K562 (cell line): ENCODE measurements at regions not wholly inside any gene's neighbourhood (a gene's known extent, or its start where the extent isn't known, plus 50 kb on each side); places are given as distances from the start of the nearest gene placed in this dataset.

Source experiments
- ATAC-seq: fragments of 200-7000 bp; cut with Tn5 transposase; 3 replicates; pipeline ENCODE4 v1.9.1; 2020; ENCODE audit warnings: moderate library complexity
- BruUV-seq: library from RNA; stranded (reverse); fragments of 400-500 nt; replicated peaks from 2 replicates; lab custom pipeline; 2021; lab: Mats Ljungman, UMichigan
- CTCF ChIA-PET: fragments of 300-600 bp; formaldehyde crosslinking; extraction: SDS; loops from one replicate; lab custom pipeline; 2021; ENCODE audit warnings: low intra/inter-chr PET ratio; lab: Yijun Ruan, JAX
- POLR2A ChIA-PET: fragments of 300-600, 350-650 bp; sonication (Branson Sonifier 250); formaldehyde crosslinking; extraction: SDS; loops from one replicate; lab custom pipeline; 2021; ENCODE audit warnings: antibody characterized with exemption, inconsistent platforms; lab: Yijun Ruan, JAX
- DNase-seq, 4 experiments: peaks; one replicate each; pipeline versions ENCODE4 v3.0.0 to v3.0.0-alpha.2; 2011 to 2018; ENCODE audit warnings: low spot score in 3 of 4, mixed read lengths in 3 of 4; ENCODE audit errors: extremely low read depth in 1 of 4
- FAIRE-seq: peaks from 2 replicates; lab custom pipeline; 2011; peaks lifted over from hg19 to GRCh38; lab: Jason Lieb, UNC
- H2AFZ ChIP-seq: 2 replicates; pipeline ENCODE4 v1.6.0; 2011; ENCODE audit warnings: low read depth, low read length, control low read depth, inconsistent platforms
- H3K27ac ChIP-seq: fragments of 200-600 bp; 3 replicates; pipeline ENCODE4 v1.8.0; 2011; ENCODE audit warnings: low read depth, mild to moderate bottlenecking, control low read depth, inconsistent platforms, low read length, moderate library complexity, mixed read lengths; ENCODE audit errors: extremely low read depth
- H3K27me3 ChIP-seq, 2 experiments: fragments of 300-600 bp in 1 of 2; 2 replicates in 1 of 2; 3 replicates in 1 of 2; pipeline versions ENCODE4 v1.6.0 to v1.8.0; 2011; ENCODE audit warnings: inconsistent platforms in 2 of 2, low read length in 2 of 2, mild to moderate bottlenecking in 1 of 2, mixed read lengths in 1 of 2, moderate library complexity in 1 of 2; ENCODE audit not compliant: control insufficient read depth in 2 of 2, insufficient read depth in 2 of 2
- H3K36me3 ChIP-seq: fragments of 300-600 bp; 3 replicates; pipeline ENCODE4 v1.8.0; 2011; ENCODE audit warnings: mild to moderate bottlenecking, low read length, inconsistent platforms; ENCODE audit not compliant: control insufficient read depth, insufficient read depth
- H3K4me1 ChIP-seq, 2 experiments: fragments of 200-600 bp in 1 of 2; replicated peaks in 1 of 2; 2 replicates in 1 of 2; 3 replicates in 1 of 2; pipeline versions ENCODE4 v1.5.1 to v1.8.0; 2011; ENCODE audit warnings: inconsistent platforms in 2 of 2, low read length in 2 of 2, mild to moderate bottlenecking in 1 of 2, mixed read lengths in 1 of 2, moderate library complexity in 1 of 2; ENCODE audit not compliant: control insufficient read depth in 2 of 2, insufficient read depth in 2 of 2
- H3K4me2 ChIP-seq: 2 replicates; pipeline ENCODE4 v1.6.1; 2011; ENCODE audit warnings: low read length, control low read depth, inconsistent platforms, mixed read lengths; ENCODE audit not compliant: insufficient read depth
- H3K4me3 ChIP-seq: fragments of 200-600 bp; sonication (generic), shearing (Covaris generic); 2 replicates; pipeline ENCODE4 v1.5.1; 2016; ENCODE audit warnings: control low read depth, inconsistent platforms
- H3K79me2 ChIP-seq: fragments of 200-600 bp; 3 replicates; pipeline ENCODE4 v1.8.0; 2011; ENCODE audit warnings: low read length, inconsistent platforms; ENCODE audit not compliant: control insufficient read depth, insufficient read depth
- H3K9ac ChIP-seq, 2 experiments: 2 replicates each; pipeline versions ENCODE4 v1.6.0 to v1.6.1; 2011; ENCODE audit warnings: low read depth in 2 of 2, low read length in 2 of 2, control low read depth in 1 of 2, inconsistent platforms in 1 of 2, mild to moderate bottlenecking in 1 of 2, mixed read lengths in 1 of 2; ENCODE audit not compliant: insufficient read depth in 1 of 2
- H3K9me1 ChIP-seq: one replicate; pipeline ENCODE4 v1.6.0; 2011; ENCODE audit warnings: inconsistent platforms, mild to moderate bottlenecking, low read length, moderate library complexity; ENCODE audit not compliant: control insufficient read depth, insufficient read depth
- H3K9me3 ChIP-seq: replicated peaks from 2 replicates; pipeline ENCODE4 v1.5.1; 2011; ENCODE audit warnings: low read depth, low read length, inconsistent platforms; ENCODE audit not compliant: control insufficient read depth, insufficient read depth
- H4K20me1 ChIP-seq: replicated peaks from 2 replicates; pipeline ENCODE4 v1.6.1; 2011; ENCODE audit warnings: low read length, inconsistent platforms, mixed read lengths; ENCODE audit not compliant: control insufficient read depth, insufficient read depth
- BHLHE40 ChIP-seq: IDR thresholded peaks from 2 replicates; pipeline ENCODE4 v1.6.1; 2011; ENCODE audit warnings: low read length, improper control_type of control experiment
- CBFA2T2 ChIP-seq: fragments of 450-650 bp; conservative IDR thresholded peaks from 2 replicates; pipeline ENCODE4 v1.6.1; 2017; ENCODE audit warnings: mild to moderate bottlenecking
- CBFA2T3 ChIP-seq: fragments of 450-650 bp; IDR thresholded peaks from 2 replicates; pipeline ENCODE4 v1.6.1; 2017
- EGR1 ChIP-seq: fragments of 450-650 bp; conservative IDR thresholded peaks from 2 replicates; pipeline ENCODE4 v1.6.1; 2017; ENCODE audit warnings: mild to moderate bottlenecking
- ERF ChIP-seq: fragments of 450-650 bp; formaldehyde crosslinking; IDR thresholded peaks from 2 replicates; pipeline ENCODE4 v1.4.0; 2020; ENCODE audit warnings: mild to moderate bottlenecking, mixed read lengths
- ETV5 ChIP-seq: sonication (generic); formaldehyde crosslinking; IDR thresholded peaks from 2 replicates; pipeline ENCODE4 v1.4.0; 2020; ENCODE audit warnings: low read depth, mild to moderate bottlenecking, missing genetic modification reagents
- FOSL1 ChIP-seq: fragments of 200-800 bp; sonication (Bioruptor generic); conservative IDR thresholded peaks from 2 replicates; pipeline ENCODE4 v1.6.1; 2016; ENCODE audit warnings: missing genetic modification characterization, missing compliant biosample characterization
- HCFC1 ChIP-seq: IDR thresholded peaks from 2 replicates; pipeline ENCODE4 v1.6.1; 2012; ENCODE audit warnings: low read depth, low read length, improper control_type of control experiment
- IFI16 ChIP-seq: fragments of 250-450 bp; sonication (Bioruptor Pico); IDR thresholded peaks from 2 replicates; pipeline ENCODE4 v2.1.2; 2022; ENCODE audit warnings: mild to moderate bottlenecking, inconsistent platforms
- KDM1A ChIP-seq, 2 experiments: fragments of 450-650 bp; IDR thresholded peaks; 2 replicates each; pipeline ENCODE4 v1.6.1; 2016; ENCODE audit warnings: mild to moderate bottlenecking in 2 of 2
- KDM4B ChIP-seq, 2 experiments: fragments of 450-650 bp in 1 of 2; sonication (generic) in 1 of 2; IDR thresholded peaks; 2 replicates each; pipeline ENCODE4 v1.6.1; 2016 to 2017; ENCODE audit warnings: borderline replicate concordance in 2 of 2, antibody characterized with exemption in 1 of 2, low read depth in 1 of 2, mild to moderate bottlenecking in 1 of 2
- KHSRP ChIP-seq: fragments of 450-650 bp; IDR thresholded peaks from 2 replicates; pipeline ENCODE4 v1.6.1; 2017
- L3MBTL2 ChIP-seq: fragments of 450-650 bp; IDR thresholded peaks from 2 replicates; pipeline ENCODE4 v1.6.1; 2016; ENCODE audit warnings: mild to moderate bottlenecking, moderate library complexity
- MTA1 ChIP-seq: fragments of 450-650 bp; IDR thresholded peaks from 2 replicates; pipeline ENCODE4 v1.6.1; 2017; ENCODE audit warnings: borderline replicate concordance
- PHF21A ChIP-seq: fragments of 450-650 bp; IDR thresholded peaks from 2 replicates; pipeline ENCODE4 v1.6.1; 2017; ENCODE audit warnings: low read depth, borderline replicate concordance
- PHTF2 ChIP-seq: fragments of 250-450 bp; sonication (Bioruptor Pico); IDR thresholded peaks from 2 replicates; pipeline ENCODE4 v1.5.0; 2021; ENCODE audit warnings: mild to moderate bottlenecking
- SIRT6 ChIP-seq: IDR thresholded peaks from one replicate; pipeline ENCODE4 v1.6.1; 2012; ENCODE audit warnings: low read depth, mild to moderate bottlenecking, control low read depth, inconsistent platforms, low read length, moderate library complexity
- ZNF133 ChIP-seq: fragments of 250-450 bp; sonication (Bioruptor Pico); IDR thresholded peaks from 2 replicates; pipeline ENCODE4 v1.4.0; 2020; ENCODE audit warnings: mild to moderate bottlenecking
- ZNF324 ChIP-seq: fragments of 250-450 bp; sonication (Bioruptor Pico); IDR thresholded peaks from 2 replicates; pipeline ENCODE4 v1.4.0; 2020; ENCODE audit warnings: mild to moderate bottlenecking
- WGBS: fragments of 100-300 bp; shearing (Covaris generic); methylation state at CpG from one replicate; pipeline ENCODE4 v1.1.6; 2016; ENCODE audit warnings: low coverage, mixed read lengths; ENCODE audit not compliant: insufficient coverage; ENCODE audit errors: missing lambda C conversion rate; 5-methylcytosine and 5-hydroxymethylcytosine counted together
- in situ Hi-C: fragments of 300-500 bp; cut with MboI; formaldehyde crosslinking; loops from 4 replicates; pipeline ENCODE4 v1.15.0; 2018; ENCODE audit warnings: inconsistent platforms, mixed read lengths
- intact Hi-C: fragments of 100-400 bp; cut with micrococcal nuclease; formaldehyde crosslinking; loops from 2 replicates; pipeline ENCODE4 v1.14.2; 2022
- TF ChIP-seq, protein P1 (sequence below): fragments of 250-450 bp; sonication (Bioruptor Pico); IDR thresholded peaks from 2 replicates; pipeline ENCODE4 v1.9.0; 2021; ENCODE audit warnings: mild to moderate bottlenecking, inconsistent platforms

DNA sequence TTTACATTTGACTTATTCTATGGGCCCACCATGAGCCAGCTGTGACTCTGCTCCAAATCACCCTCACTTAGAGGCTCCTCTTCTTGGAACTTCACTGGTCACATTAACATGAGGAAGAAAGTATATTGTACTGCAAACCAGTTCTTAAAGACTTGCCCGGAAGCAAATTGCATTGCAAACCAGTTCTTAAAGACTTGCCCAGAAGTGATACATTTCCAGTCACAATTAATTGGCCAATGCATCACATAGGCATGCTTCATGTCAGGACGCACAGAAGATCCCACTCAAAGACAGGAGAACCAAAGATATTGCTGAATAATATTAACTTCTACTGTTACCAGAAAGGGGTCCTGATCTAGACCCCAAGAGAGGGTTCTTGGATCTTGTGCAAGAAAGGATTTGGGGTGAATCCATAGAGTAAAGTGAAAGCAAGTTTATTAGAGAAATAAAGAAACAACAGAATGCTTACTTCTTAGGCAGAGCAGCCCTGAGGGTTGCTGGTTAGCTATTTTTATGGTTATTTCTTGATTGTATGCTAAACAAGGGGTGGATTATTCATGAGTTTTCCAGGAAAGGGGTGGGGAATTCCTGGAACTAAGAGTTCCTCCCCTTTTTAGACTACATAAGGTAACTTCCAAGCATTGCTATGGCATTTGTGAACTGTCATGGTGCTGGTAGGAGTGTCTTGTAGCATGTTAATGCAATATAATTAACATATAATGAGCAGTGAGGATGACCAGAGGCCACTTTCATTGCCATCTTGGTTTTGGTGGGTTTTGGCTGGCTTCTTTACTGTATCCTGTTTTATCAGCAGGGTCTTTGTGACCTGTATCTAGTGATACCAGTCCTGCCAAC lies 54.6 kb upstream of the HCCS start (continued):
- no peak for TF ChIP-seq ERF
- TF ChIP-seq IFI16 (CRISPR knock-in tag) = no peak
- no peak for TF ChIP-seq ZNF133
- no peak for TF ChIP-seq ZNF324

DNA sequence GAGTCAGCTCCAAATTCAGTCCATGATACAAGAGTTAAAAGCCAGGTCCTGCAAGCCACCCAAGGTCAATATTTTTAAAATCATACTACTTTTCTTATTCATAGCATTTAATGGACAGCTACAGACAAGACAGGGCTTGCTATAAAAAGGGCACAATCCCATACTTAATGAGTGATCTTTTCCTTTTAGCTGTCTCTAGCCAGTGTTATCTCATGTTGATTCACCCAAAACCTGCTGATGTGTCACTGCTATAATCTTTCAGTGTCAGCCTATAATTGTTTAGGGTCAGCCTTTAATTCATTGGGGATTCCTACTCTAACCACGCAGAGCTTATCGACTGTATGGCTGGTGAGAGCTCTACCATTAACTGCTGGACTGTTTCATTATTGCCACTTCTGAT lies 51.2 kb upstream of the HCCS start:
- FAIRE-seq (no peak), DNase-seq (peak in 1 of 4 experiments; percentile 3), ATAC-seq (no peak)
- Histone ChIP-seq H3K9ac (no peak overlapping the region), H3K4me2 (no peak overlapping the region), H3K9me3 (no peaks in the 10 kb centered on the region), H4K20me1 (no peaks in the 10 kb centered on the region), H3K79me2 (no peaks in the 10 kb centered on the region), H3K9me1 (no peaks in the 10 kb centered on the region), H3K27me3 (no peaks in the 10 kb centered on the region), H2AFZ (no peak overlapping the region), H3K36me3 (no peaks in the 10 kb centered on the region), H3K27ac (no peak overlapping the region), H3K4me3 (no peak overlapping the region), H3K4me1 (no peaks in the 10 kb centered on the region)
- ChIA-PET POLR2A (interaction anchor here (0.6 to 1.2 kb wide), 2 partner anchors 11 to 718 kb away, joined by 3 read pairs; no protein-coding TSS in a partner anchor), CTCF (no interaction called here)
- 0% methylated on average over 2 of the region's 2 CpGs for WGBS
- TF ChIP-seq L3MBTL2 (no peak), CBFA2T3 (0 out of 2 replicates have a peak, but pooled peaks have one; percentile 18), CBFA2T2 (0 out of 2 replicates have a peak, but pooled peaks have one; percentile 5), MTA1 (no peak), KHSRP (no peak), KDM4B (IDR thresholded peaks at IDR 0.05; ENCODE audit: borderline replicate concordance in 2 of 2, low read depth in 1 of 2) (no peak), KDM1A (IDR thresholded peaks at IDR 0.05) (peak in 1 of 2 experiments; percentile 12; a peak in 1 of 4 replicates), EGR1 (no peak), HCFC1 (no peak), BHLHE40 (no peak), FOSL1 (peak; percentile 33), PHF21A (no peak), ETV5 (CRISPR knock-in tag) (no peak), SIRT6 (no peak), PHTF2 (no peak)
- TF ChIP-seq, protein P1, sequence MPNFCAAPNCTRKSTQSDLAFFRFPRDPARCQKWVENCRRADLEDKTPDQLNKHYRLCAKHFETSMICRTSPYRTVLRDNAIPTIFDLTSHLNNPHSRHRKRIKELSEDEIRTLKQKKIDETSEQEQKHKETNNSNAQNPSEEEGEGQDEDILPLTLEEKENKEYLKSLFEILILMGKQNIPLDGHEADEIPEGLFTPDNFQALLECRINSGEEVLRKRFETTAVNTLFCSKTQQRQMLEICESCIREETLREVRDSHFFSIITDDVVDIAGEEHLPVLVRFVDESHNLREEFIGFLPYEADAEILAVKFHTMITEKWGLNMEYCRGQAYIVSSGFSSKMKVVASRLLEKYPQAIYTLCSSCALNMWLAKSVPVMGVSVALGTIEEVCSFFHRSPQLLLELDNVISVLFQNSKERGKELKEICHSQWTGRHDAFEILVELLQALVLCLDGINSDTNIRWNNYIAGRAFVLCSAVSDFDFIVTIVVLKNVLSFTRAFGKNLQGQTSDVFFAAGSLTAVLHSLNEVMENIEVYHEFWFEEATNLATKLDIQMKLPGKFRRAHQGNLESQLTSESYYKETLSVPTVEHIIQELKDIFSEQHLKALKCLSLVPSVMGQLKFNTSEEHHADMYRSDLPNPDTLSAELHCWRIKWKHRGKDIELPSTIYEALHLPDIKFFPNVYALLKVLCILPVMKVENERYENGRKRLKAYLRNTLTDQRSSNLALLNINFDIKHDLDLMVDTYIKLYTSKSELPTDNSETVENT (CRISPR knock-in tag) = no peak
- no TSS peak for BruUV-seq
- intact Hi-C loops (no loop called here), in situ Hi-C loops (no loop called here)
